Stomach (tissue), 8 donors: ENCODE measurements at regions not wholly inside any gene's neighbourhood (a gene's known extent, or its start where the extent isn't known, plus 50 kb on each side); places are given as distances from the start of the nearest gene placed in this dataset.

Experiments used
- DNase-seq, 2 donors: peaks; one replicate each; pipeline versions ENCODE4 v3.0.0 to v3.0.0-alpha.2; 2013 to 2019
- H3K27ac ChIP-seq, 5 donors: fragments of 200-600 bp in 4 of 5; sonication (generic) in 4 of 5; one replicate each; pipeline ENCODE4 v1.5.1; 2013 to 2019; ENCODE audit warnings: mild to moderate bottlenecking in 1 of 5, moderate library complexity in 1 of 5
- H3K27me3 ChIP-seq, 3 donors: fragments of 200-600 bp; sonication (generic); one replicate each; pipeline ENCODE4 v1.5.1; 2017 to 2019; ENCODE audit warnings: mixed run types in 1 of 3
- H3K36me3 ChIP-seq, 4 donors: fragments of 200-600 bp; sonication (generic); 1 replicate in 3 of 4; 2 replicates in 1 of 4; pipeline ENCODE4 v1.5.1; 2016 to 2019
- H3K4me1 ChIP-seq, 4 donors: fragments of 200-600 bp; sonication (generic); one replicate each; pipeline ENCODE4 v1.5.1; 2016 to 2019
- H3K4me3 ChIP-seq, 4 donors: fragments of 200-600 bp; sonication (generic) in 3 of 4; one replicate each; pipeline ENCODE4 v1.5.1; 2016 to 2019; ENCODE audit warnings: mild to moderate bottlenecking in 1 of 4
- H3K9me3 ChIP-seq, 4 donors: fragments of 200-600 bp; sonication (generic); one replicate each; pipeline ENCODE4 v1.5.1; 2016 to 2019
- EP300 ChIP-seq: sonication (generic); formaldehyde crosslinking; IDR thresholded peaks from one replicate; pipeline ENCODE4 v1.6.1; 2017; ENCODE audit warnings: antibody characterized with exemption
- POLR2A ChIP-seq, 4 donors: fragments of 450-650 bp; IDR thresholded peaks; one replicate each; pipeline ENCODE4 v1.6.1; 2016; ENCODE audit warnings: antibody characterized with exemption in 4 of 4, control low read depth in 2 of 4, mild to moderate bottlenecking in 1 of 4, moderate library complexity in 1 of 4
- POLR2AphosphoS5 ChIP-seq, 3 donors: sonication (generic); formaldehyde crosslinking; IDR thresholded peaks; one replicate each; pipeline ENCODE4 v1.6.1; 2016; ENCODE audit warnings: antibody characterized with exemption in 3 of 3
- WGBS, 5 donors: extraction: QIAGEN DNeasy Blood & Tissue Kit in 3 of 5; methylation state at CpG; one replicate each; pipeline versions ENCODE4 v1.1.5 to v1.1.7; 2013 to 2018; 5-methylcytosine and 5-hydroxymethylcytosine counted together
- intact Hi-C: fragments of 100-400 bp; cut with DNase I; formaldehyde crosslinking; loops from one replicate; pipeline ENCODE4 v1.15.1; 2023; ENCODE audit warnings: low total_unique reads
- TF ChIP-seq, protein P1 (sequence below), 7 experiments: fragments of 450-650 bp in 4 of 7; fragments of 200-600 bp in 3 of 7; sonication (generic) in 3 of 7; IDR thresholded peaks; one replicate each; pipeline ENCODE4 v1.5.1; 2016 to 2019; ENCODE audit warnings: antibody characterized with exemption in 7 of 7, control low read depth in 2 of 7, mild to moderate bottlenecking in 1 of 7
- donor health status: healthy with polysubstance abuse.
- donor health status: Bipolar disorder and iron deficiency.
- donor health status: healthy.

- TF ChIP-seq POLR2A (IDR thresholded peaks at IDR 0.05), result no peak
- TF ChIP-seq EP300, result no peak
- no peak for TF ChIP-seq POLR2AphosphoS5 (IDR thresholded peaks at IDR 0.05)
- TF ChIP-seq, protein P1, sequence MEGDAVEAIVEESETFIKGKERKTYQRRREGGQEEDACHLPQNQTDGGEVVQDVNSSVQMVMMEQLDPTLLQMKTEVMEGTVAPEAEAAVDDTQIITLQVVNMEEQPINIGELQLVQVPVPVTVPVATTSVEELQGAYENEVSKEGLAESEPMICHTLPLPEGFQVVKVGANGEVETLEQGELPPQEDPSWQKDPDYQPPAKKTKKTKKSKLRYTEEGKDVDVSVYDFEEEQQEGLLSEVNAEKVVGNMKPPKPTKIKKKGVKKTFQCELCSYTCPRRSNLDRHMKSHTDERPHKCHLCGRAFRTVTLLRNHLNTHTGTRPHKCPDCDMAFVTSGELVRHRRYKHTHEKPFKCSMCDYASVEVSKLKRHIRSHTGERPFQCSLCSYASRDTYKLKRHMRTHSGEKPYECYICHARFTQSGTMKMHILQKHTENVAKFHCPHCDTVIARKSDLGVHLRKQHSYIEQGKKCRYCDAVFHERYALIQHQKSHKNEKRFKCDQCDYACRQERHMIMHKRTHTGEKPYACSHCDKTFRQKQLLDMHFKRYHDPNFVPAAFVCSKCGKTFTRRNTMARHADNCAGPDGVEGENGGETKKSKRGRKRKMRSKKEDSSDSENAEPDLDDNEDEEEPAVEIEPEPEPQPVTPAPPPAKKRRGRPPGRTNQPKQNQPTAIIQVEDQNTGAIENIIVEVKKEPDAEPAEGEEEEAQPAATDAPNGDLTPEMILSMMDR (IDR thresholded peaks at IDR 0.05), result no peak
- H3K4me3 ChIP-seq, result no peak overlapping the region
- no peaks in the 10 kb centered on the region for H3K4me1 ChIP-seq
These were observed 73.5 kb upstream of the LRRC7 start for GRCh38 chr1:69494221-69494620.

GRCh38 chr1:69497441-69498221 lies 70.1 kb upstream of the LRRC7 start:
- Histone ChIP-seq H3K36me3 (no peaks in the 10 kb centered on the region), H3K27ac (no peak overlapping the region), H3K27me3 (no peaks in the 10 kb centered on the region), H3K4me1 (no peaks in the 10 kb centered on the region), H3K9me3 (no peaks in the 10 kb centered on the region), H3K4me3 (no peak overlapping the region)
- no peak for DNase-seq
- intact Hi-C loops, result no loop called here
- 27 to 42% (median 38%) methylated on average over 4 of the region's 4 CpGs for WGBS, 5 donors
- TF ChIP-seq, protein P1 (IDR thresholded peaks at IDR 0.05), result no peak
- no peak for TF ChIP-seq EP300
- no peak for TF ChIP-seq POLR2AphosphoS5 (IDR thresholded peaks at IDR 0.05)
- no peak for TF ChIP-seq POLR2A (IDR thresholded peaks at IDR 0.05)

More at GRCh38 chr1:69494221-69494620, 73.5 kb upstream of the LRRC7 start:
- Histone ChIP-seq H3K27me3 (no peaks in the 10 kb centered on the region), H3K9me3 (no peaks in the 10 kb centered on the region), H3K36me3 (no peaks in the 10 kb centered on the region), H3K27ac (no peak overlapping the region)
- intact Hi-C loops, result no loop called here
- DNase-seq, result no peak

DNA sequence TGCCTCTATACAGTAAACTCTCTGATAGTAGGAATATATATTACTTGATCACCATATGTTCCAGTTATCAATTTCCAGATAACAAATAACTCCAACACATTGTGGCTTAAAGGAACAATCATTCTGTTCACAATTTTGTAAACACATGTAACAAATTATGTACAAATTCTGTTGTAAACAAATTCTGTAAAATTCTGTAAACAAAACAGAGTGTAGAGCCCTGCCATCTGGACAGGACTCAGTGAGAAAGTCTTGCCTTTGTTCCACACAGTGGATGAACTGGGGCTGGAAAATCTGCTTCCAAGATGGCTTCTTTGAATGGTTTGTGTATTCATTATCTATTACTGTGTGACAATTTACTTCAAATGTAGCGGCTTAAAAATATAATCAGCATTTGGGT lies 69.0 kb upstream of the LRRC7 start:
- Histone ChIP-seq H3K4me1 (no peaks in the 10 kb centered on the region), H3K4me3 (no peak overlapping the region), H3K36me3 (no peaks in the 10 kb centered on the region), H3K9me3 (no peaks in the 10 kb centered on the region), H3K27ac (no peak overlapping the region), H3K27me3 (no peaks in the 10 kb centered on the region)
- 67 to 86% (median 82%) methylated on average over 1 of the region's 1 CpG for WGBS, 5 donors
- no peak for DNase-seq
- intact Hi-C loops, result no loop called here
- TF ChIP-seq, protein P1 (IDR thresholded peaks at IDR 0.05), result no peak
- TF ChIP-seq POLR2A (IDR thresholded peaks at IDR 0.05), result no peak
- no peak for TF ChIP-seq POLR2AphosphoS5 (IDR thresholded peaks at IDR 0.05)
- no peak for TF ChIP-seq EP300

DNA sequence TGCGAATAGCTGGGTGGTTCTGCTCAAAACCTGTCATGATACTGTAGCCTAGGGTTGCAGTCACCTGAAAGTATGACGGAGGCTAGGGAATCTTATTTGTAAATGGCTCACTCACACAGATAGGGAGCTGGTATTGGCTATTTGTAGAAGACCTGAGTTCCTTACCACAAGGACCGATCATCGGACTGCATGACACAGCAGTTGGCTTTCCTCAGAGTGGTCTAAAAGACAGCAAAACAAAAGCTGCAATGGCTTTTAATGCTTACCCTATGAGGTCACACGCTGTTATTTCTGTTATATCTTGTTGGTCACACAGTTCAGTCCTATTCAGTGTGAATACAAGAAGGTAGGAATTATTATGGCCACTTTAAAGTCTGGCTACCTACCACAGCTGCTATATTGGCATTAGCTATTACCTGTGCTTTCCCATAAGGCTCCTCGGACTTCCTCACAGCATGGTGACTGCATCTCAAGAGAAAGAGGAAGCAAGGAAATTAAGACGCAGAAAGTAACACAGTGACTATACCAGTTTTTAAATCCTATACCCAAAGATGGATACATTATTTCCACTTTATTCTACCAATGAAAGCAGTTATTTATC lies 68.4 kb upstream of the LRRC7 start:
- Histone ChIP-seq H3K9me3 (no peaks in the 10 kb centered on the region), H3K36me3 (no peaks in the 10 kb centered on the region), H3K4me3 (no peak overlapping the region), H3K27me3 (no peaks in the 10 kb centered on the region), H3K4me1 (no peaks in the 10 kb centered on the region), H3K27ac (no peak overlapping the region)
- TF ChIP-seq, protein P1 (IDR thresholded peaks at IDR 0.05), result no peak
- TF ChIP-seq POLR2A (IDR thresholded peaks at IDR 0.05), result no peak
- no peak for TF ChIP-seq EP300
- no peak for TF ChIP-seq POLR2AphosphoS5 (IDR thresholded peaks at IDR 0.05)
- no peak for DNase-seq
- intact Hi-C loops, result no loop called here
- WGBS, 5 donors, result 74 to 84% (median 76%) methylated on average over 7 of the region's 7 CpGs
